BE2C (cell line): ENCODE measurements at regions not wholly inside any gene's neighbourhood (a gene's known extent, or its start where the extent isn't known, plus 50 kb on each side); places are given as distances from the start of the nearest gene placed in this dataset.
A peak's percentile ranks its signal among the peaks of the same experiment; 100 is the strongest.

ENCODE experiments used
- DNase-seq: peaks from one replicate; pipeline ENCODE4 v3.0.0-alpha.2; 2020
- H3K27me3 ChIP-seq: fragments of 250-450 bp; sonication (Bioruptor Pico); 2 replicates; pipeline ENCODE4 v1.5.1; 2020; ENCODE audit warnings: mild to moderate bottlenecking
- H3K36me3 ChIP-seq: fragments of 250-450 bp; sonication (Bioruptor Pico); 2 replicates; pipeline ENCODE4 v1.5.1; 2020; ENCODE audit warnings: mild to moderate bottlenecking
- H3K4me1 ChIP-seq: fragments of 250-450 bp; sonication (Bioruptor Pico); 2 replicates; pipeline ENCODE4 v1.5.1; 2020
- H3K4me3 ChIP-seq: 2 replicates; pipeline ENCODE4 v1.5.1; 2011; ENCODE audit warnings: low read depth, low read length
- H3K9me3 ChIP-seq: fragments of 250-450 bp; sonication (Bioruptor Pico); 2 replicates; pipeline ENCODE4 v1.5.1; 2020
- CTCF ChIP-seq: IDR thresholded peaks from 2 replicates; pipeline ENCODE4 v1.5.1; 2012; ENCODE audit warnings: mild to moderate bottlenecking, low read depth, low read length

GRCh38 chr6:166862978-166863530, 93.3 kb downstream of the RNASET2 start:
- H3K27me3 ChIP-seq = no peaks in the 10 kb centered on the region
- no peak for DNase-seq
- no peaks in the 10 kb centered on the region for H3K36me3 ChIP-seq
- no peaks in the 10 kb centered on the region for H3K9me3 ChIP-seq
- H3K4me3 ChIP-seq = peak overlapping the region; percentile 82
- TF ChIP-seq CTCF = no peak
- no peaks in the 10 kb centered on the region; the same call in 1 of the 2 replicates for H3K4me1 ChIP-seq

- Histone ChIP-seq H3K4me1 (no peaks in the 10 kb centered on the region; the same call in 1 of the 2 replicates), H3K27me3 (no peaks in the 10 kb centered on the region), H3K36me3 (no peaks in the 10 kb centered on the region), H3K4me3 (peak overlapping the region; percentile 82), H3K9me3 (no peaks in the 10 kb centered on the region)
- DNase-seq = peak; percentile 73
- TF ChIP-seq CTCF = peak; percentile 10; the same call in 1 of the 2 replicates
Observed at GRCh38 chr6:166862287-166862977, 93.9 kb downstream of the RNASET2 start.

- peak overlapping the region; percentile 82 for H3K4me3 ChIP-seq
- H3K9me3 ChIP-seq = no peaks in the 10 kb centered on the region
- H3K27me3 ChIP-seq = no peaks in the 10 kb centered on the region
- TF ChIP-seq CTCF = no peak
- no peaks in the 10 kb centered on the region for H3K36me3 ChIP-seq
- no peaks in the 10 kb centered on the region; the same call in 1 of the 2 replicates for H3K4me1 ChIP-seq
- DNase-seq = no peak
Observed at GRCh38 chr6:166861961-166862286, 94.4 kb downstream of the RNASET2 start.

- no peak for TF ChIP-seq CTCF
- no peaks in the 10 kb centered on the region for H3K9me3 ChIP-seq
- H3K4me1 ChIP-seq = no peaks in the 10 kb centered on the region; the same call in 1 of the 2 replicates
- H3K36me3 ChIP-seq = no peaks in the 10 kb centered on the region
- H3K27me3 ChIP-seq = no peaks in the 10 kb centered on the region
- peak overlapping the region; percentile 82 for H3K4me3 ChIP-seq
- DNase-seq = no peak
Observed at GRCh38 chr6:166861304-166861703, 95.0 kb downstream of the RNASET2 start.

GRCh38 chr6:166860392-166860791, 96.0 kb downstream of the RNASET2 start:
- Histone ChIP-seq H3K36me3 (no peaks in the 10 kb centered on the region), H3K4me1 (no peaks in the 10 kb centered on the region; the same call in 1 of the 2 replicates), H3K4me3 (no peak overlapping the region), H3K9me3 (no peaks in the 10 kb centered on the region), H3K27me3 (no peaks in the 10 kb centered on the region)
- DNase-seq = no peak
- TF ChIP-seq CTCF = no peak

GRCh38 chr6:166855416-166855815, 100.9 kb downstream of the RNASET2 start:
- no peak for TF ChIP-seq CTCF
- no peaks in the 10 kb centered on the region for H3K36me3 ChIP-seq
- H3K27me3 ChIP-seq = no peaks in the 10 kb centered on the region
- no peaks in the 10 kb centered on the region for H3K9me3 ChIP-seq
- DNase-seq = no peak
- no peak overlapping the region for H3K4me3 ChIP-seq
- no peaks in the 10 kb centered on the region; the same call in 1 of the 2 replicates for H3K4me1 ChIP-seq
